ENCODE measurements at regions not wholly inside any gene's neighbourhood (a gene's known extent, or its start where the extent isn't known, plus 50 kb on each side); places are given as distances from the start of the nearest gene placed in this dataset.

DNA sequence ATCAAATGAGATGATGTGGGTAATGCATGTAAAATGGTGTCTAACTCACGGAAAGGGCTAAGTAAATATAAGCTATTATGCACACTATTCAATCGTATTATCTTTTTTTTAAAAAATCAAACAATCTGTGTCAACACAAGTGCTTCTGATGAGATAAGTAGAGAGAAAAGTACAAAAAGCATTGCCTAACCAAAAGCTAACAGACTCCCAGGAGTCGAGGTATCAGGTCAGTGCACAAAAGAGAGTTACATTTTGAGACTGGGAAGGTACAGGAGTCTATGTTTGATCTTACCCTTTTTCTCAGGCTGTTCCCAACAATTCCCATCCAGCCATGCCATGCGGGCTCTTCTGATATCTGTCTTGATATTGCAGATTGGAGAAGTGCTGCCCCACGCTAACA lies 203.3 kb upstream of the ZIC3 start:
- CTCF ChIA-PET = no interaction called here
- no peak for DNase-seq (ENCODE audit: low read depth, low spot score)
- POLR2A ChIA-PET = no interaction called here

GRCh38 chrX:137354851-137355250 lies 211.1 kb upstream of the ZIC3 start:
- H3K4me3 ChIP-seq (ENCODE audit: low read depth, low read length) = no peak overlapping the region

More for the DNA sequence above, 203.3 kb upstream of the ZIC3 start:
- TF ChIP-seq, protein P1, sequence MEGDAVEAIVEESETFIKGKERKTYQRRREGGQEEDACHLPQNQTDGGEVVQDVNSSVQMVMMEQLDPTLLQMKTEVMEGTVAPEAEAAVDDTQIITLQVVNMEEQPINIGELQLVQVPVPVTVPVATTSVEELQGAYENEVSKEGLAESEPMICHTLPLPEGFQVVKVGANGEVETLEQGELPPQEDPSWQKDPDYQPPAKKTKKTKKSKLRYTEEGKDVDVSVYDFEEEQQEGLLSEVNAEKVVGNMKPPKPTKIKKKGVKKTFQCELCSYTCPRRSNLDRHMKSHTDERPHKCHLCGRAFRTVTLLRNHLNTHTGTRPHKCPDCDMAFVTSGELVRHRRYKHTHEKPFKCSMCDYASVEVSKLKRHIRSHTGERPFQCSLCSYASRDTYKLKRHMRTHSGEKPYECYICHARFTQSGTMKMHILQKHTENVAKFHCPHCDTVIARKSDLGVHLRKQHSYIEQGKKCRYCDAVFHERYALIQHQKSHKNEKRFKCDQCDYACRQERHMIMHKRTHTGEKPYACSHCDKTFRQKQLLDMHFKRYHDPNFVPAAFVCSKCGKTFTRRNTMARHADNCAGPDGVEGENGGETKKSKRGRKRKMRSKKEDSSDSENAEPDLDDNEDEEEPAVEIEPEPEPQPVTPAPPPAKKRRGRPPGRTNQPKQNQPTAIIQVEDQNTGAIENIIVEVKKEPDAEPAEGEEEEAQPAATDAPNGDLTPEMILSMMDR (IDR thresholded peaks at IDR 0.05; ENCODE audit: insufficient read depth, low read length, missing control alignments) = no peak
- H3K4me3 ChIP-seq (ENCODE audit: low read depth, low read length) = no peak overlapping the region

GRCh38 chrX:137353404-137353803 lies 212.5 kb upstream of the ZIC3 start:
- no peak for DNase-seq (ENCODE audit: low read depth, low spot score)
- ChIA-PET CTCF (no interaction called here), POLR2A (no interaction called here)
- no peak overlapping the region for H3K4me3 ChIP-seq (ENCODE audit: low read depth, low read length)
- TF ChIP-seq, protein P1 (IDR thresholded peaks at IDR 0.05; ENCODE audit: insufficient read depth, low read length, missing control alignments) = no peak

More at GRCh38 chrX:137354851-137355250, 211.1 kb upstream of the ZIC3 start:
- POLR2A ChIA-PET = no interaction called here
- CTCF ChIA-PET = no interaction called here
- no peak for DNase-seq (ENCODE audit: low read depth, low spot score)
- TF ChIP-seq, protein P1 (IDR thresholded peaks at IDR 0.05; ENCODE audit: insufficient read depth, low read length, missing control alignments) = no peak

DNA sequence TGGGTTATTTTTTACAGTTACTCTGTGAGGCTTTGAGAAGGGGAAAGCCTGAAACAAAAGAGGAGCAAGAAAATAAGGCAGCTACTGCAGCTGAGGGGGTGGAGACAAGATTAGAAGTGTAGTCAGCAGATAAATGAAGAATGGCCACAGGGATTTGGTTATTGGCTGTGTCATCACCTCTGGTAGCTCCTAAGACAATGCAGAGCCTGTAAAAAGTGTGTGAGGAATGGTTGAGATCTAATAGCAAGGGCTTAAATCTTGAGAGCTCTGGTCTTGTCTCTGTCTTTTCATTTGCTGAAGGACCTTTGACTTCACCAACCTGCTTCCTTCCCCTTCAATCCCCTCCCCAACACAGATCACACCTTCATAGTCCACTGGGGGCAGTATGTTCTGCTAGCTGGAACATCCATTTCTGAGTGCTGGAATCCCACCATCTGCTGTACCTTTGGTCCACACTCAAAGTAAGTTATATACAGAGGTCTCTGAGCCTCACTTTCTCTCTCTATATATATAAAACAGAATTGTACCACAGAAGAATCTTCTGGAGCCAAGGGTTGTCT lies 213.7 kb upstream of the ZIC3 start:
- TF ChIP-seq, protein P1 (IDR thresholded peaks at IDR 0.05; ENCODE audit: insufficient read depth, low read length, missing control alignments) = no peak
- no peak overlapping the region for H3K4me3 ChIP-seq (ENCODE audit: low read depth, low read length)
- DNase-seq (ENCODE audit: low read depth, low spot score) = no peak
- POLR2A ChIA-PET = no interaction called here
- CTCF ChIA-PET = no interaction called here

DNA sequence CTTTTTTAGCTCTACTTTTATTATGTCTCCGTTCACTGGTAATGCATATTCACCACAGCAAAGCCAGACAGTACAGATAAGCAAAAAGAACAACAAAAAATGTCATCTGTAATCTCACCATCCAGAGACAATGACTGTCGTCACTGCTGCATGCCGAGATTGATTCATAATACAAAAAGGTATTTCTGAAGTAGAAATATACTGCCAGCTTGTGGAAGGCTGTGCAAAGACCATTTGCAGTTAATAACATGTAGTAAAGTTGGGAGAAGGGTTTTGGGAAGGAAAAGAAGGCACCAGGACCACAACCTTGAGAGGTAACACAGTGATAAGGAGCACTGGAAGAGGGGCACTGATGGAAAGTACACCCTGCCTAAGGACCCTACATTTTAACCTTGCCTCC lies 223.0 kb upstream of the ZIC3 start:
- DNase-seq (ENCODE audit: low read depth, low spot score) = no peak
- ChIA-PET CTCF (no interaction called here), POLR2A (no interaction called here)
- H3K4me3 ChIP-seq (ENCODE audit: low read depth, low read length) = no peak overlapping the region
- TF ChIP-seq, protein P1 (IDR thresholded peaks at IDR 0.05; ENCODE audit: insufficient read depth, low read length, missing control alignments) = no peak

- CTCF ChIA-PET = no interaction called here
- no peak for DNase-seq (ENCODE audit: low read depth, low spot score)
- no peak overlapping the region for H3K4me3 ChIP-seq (ENCODE audit: low read depth, low read length)
- TF ChIP-seq, protein P1 (IDR thresholded peaks at IDR 0.05; ENCODE audit: insufficient read depth, low read length, missing control alignments) = no peak
- POLR2A ChIA-PET = no interaction called here
Measured at GRCh38 chrX:137313627-137314026, 252.3 kb upstream of the ZIC3 start.
